SU-DHL-6 (cell line): ENCODE measurements at regions not wholly inside any gene's neighbourhood (a gene's known extent, or its start where the extent isn't known, plus 50 kb on each side); places are given as distances from the start of the nearest gene placed in this dataset.

Experiments
- H2AFZ ChIP-seq: fragments of 200-600 bp; sonication (generic); 2 replicates; pipeline ENCODE4 v1.6.1; 2014; ENCODE audit warnings: low read depth, mild to moderate bottlenecking, moderate library complexity, mixed read lengths, antibody characterized with exemption, low read length; ENCODE audit not compliant: severe bottlenecking
- H3F3A ChIP-seq: fragments of 200-600 bp; shearing (Covaris generic); 2 replicates; pipeline ENCODE4 v1.6.0; 2016; ENCODE audit warnings: antibody characterized with exemption, mild to moderate bottlenecking; ENCODE audit not compliant: insufficient read depth
- H3K27ac ChIP-seq: fragments of 200-600 bp; sonication (generic); 2 replicates; pipeline ENCODE4 v1.5.1; 2016; ENCODE audit warnings: low read depth, mild to moderate bottlenecking, low read length, moderate library complexity, mixed read lengths
- H3K27me3 ChIP-seq: fragments of 200-600 bp; sonication (generic), shearing (Covaris generic); 2 replicates; pipeline ENCODE4 v1.6.0; 2014; ENCODE audit warnings: mild to moderate bottlenecking, low read length
- H3K36me3 ChIP-seq: fragments of 200-600 bp; sonication (generic); 2 replicates; pipeline ENCODE4 v1.6.1; 2014; ENCODE audit warnings: mild to moderate bottlenecking, low read length, mixed read lengths
- H3K4me2 ChIP-seq: fragments of 300-600, 200-600 bp; shearing (Covaris generic), sonication (generic); 2 replicates; pipeline ENCODE4 v1.6.0; 2014; ENCODE audit warnings: low read length, low read depth, mild to moderate bottlenecking; ENCODE audit not compliant: poor library complexity, severe bottlenecking
- H3K4me3 ChIP-seq: fragments of 200-600 bp; sonication (generic); 2 replicates; pipeline ENCODE4 v1.5.1; 2014; ENCODE audit warnings: antibody characterized with exemption, low read length, mild to moderate bottlenecking, mixed read lengths; ENCODE audit not compliant: insufficient read depth, poor library complexity, severe bottlenecking
- H3K79me2 ChIP-seq: fragments of 200-600 bp; sonication (generic); 2 replicates; pipeline ENCODE4 v1.6.1; 2014; ENCODE audit warnings: mild to moderate bottlenecking, low read length, moderate library complexity; ENCODE audit not compliant: insufficient read depth
- H3K9ac ChIP-seq: fragments of 200-600 bp; sonication (generic); 2 replicates; pipeline ENCODE4 v1.7.0; 2014; ENCODE audit warnings: mild to moderate bottlenecking, low read length
- H3K9me2 ChIP-seq: fragments of 200-600 bp; sonication (generic); replicated peaks from 2 replicates; pipeline ENCODE4 v1.6.1; 2014; ENCODE audit warnings: low read length; ENCODE audit not compliant: insufficient read depth
- H3K9me3 ChIP-seq: fragments of 200-600 bp; sonication (generic); 2 replicates; pipeline ENCODE4 v1.6.1; 2014; ENCODE audit warnings: low read length, mixed read lengths; ENCODE audit not compliant: insufficient read depth
- H4K20me1 ChIP-seq: fragments of 200-600 bp; sonication (generic); 2 replicates; pipeline ENCODE4 v1.6.1; 2014; ENCODE audit warnings: low read depth, mild to moderate bottlenecking, antibody characterized with exemption, low read length, moderate library complexity, mixed read lengths
- EZH2phosphoT487 ChIP-seq: fragments of 200-600 bp; sonication (generic), shearing (Covaris generic); conservative IDR thresholded peaks from 2 replicates; pipeline ENCODE4 v1.6.1; 2018; ENCODE audit warnings: mild to moderate bottlenecking, antibody characterized with exemption, low read length, moderate library complexity, mixed read lengths
- TF ChIP-seq, protein P1 (sequence below): fragments of 200-600 bp; sonication (generic); IDR thresholded peaks from one replicate; pipeline ENCODE4 v1.5.1; 2017; ENCODE audit warnings: antibody characterized with exemption, mild to moderate bottlenecking, low read length, moderate library complexity; ENCODE audit not compliant: insufficient read depth, poor library complexity, severe bottlenecking

DNA sequence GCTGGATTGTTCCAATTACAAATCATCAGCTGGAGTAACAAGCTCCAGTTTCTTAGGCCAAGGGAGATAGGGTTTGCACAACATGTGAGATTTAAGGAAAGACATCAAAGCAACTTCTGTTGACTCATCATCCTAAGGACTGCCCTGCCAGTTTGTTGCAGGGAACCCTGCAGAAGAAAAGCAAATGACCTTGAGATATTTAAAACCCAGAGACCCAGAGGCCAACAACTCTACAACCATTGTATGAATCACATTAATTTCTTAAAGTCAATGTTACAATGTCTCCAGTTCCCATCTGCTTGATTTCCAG lies 491.8 kb upstream of the ACVR2A start:
- Histone ChIP-seq H3K36me3 (no peaks in the 10 kb centered on the region), H3F3A (no peaks in the 10 kb centered on the region), H3K79me2 (no peaks in the 10 kb centered on the region), H3K9me2 (no peaks in the 10 kb centered on the region), H3K27me3 (no peaks in the 10 kb centered on the region), H3K4me2 (no peak overlapping the region), H3K9ac (no peak overlapping the region), H2AFZ (no peak overlapping the region), H3K4me3 (no peak overlapping the region), H3K27ac (no peak overlapping the region), H3K9me3 (no peaks in the 10 kb centered on the region), H4K20me1 (no peaks in the 10 kb centered on the region)
- TF ChIP-seq, protein P1, sequence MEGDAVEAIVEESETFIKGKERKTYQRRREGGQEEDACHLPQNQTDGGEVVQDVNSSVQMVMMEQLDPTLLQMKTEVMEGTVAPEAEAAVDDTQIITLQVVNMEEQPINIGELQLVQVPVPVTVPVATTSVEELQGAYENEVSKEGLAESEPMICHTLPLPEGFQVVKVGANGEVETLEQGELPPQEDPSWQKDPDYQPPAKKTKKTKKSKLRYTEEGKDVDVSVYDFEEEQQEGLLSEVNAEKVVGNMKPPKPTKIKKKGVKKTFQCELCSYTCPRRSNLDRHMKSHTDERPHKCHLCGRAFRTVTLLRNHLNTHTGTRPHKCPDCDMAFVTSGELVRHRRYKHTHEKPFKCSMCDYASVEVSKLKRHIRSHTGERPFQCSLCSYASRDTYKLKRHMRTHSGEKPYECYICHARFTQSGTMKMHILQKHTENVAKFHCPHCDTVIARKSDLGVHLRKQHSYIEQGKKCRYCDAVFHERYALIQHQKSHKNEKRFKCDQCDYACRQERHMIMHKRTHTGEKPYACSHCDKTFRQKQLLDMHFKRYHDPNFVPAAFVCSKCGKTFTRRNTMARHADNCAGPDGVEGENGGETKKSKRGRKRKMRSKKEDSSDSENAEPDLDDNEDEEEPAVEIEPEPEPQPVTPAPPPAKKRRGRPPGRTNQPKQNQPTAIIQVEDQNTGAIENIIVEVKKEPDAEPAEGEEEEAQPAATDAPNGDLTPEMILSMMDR: no peak
- TF ChIP-seq EZH2phosphoT487: no peak

DNA sequence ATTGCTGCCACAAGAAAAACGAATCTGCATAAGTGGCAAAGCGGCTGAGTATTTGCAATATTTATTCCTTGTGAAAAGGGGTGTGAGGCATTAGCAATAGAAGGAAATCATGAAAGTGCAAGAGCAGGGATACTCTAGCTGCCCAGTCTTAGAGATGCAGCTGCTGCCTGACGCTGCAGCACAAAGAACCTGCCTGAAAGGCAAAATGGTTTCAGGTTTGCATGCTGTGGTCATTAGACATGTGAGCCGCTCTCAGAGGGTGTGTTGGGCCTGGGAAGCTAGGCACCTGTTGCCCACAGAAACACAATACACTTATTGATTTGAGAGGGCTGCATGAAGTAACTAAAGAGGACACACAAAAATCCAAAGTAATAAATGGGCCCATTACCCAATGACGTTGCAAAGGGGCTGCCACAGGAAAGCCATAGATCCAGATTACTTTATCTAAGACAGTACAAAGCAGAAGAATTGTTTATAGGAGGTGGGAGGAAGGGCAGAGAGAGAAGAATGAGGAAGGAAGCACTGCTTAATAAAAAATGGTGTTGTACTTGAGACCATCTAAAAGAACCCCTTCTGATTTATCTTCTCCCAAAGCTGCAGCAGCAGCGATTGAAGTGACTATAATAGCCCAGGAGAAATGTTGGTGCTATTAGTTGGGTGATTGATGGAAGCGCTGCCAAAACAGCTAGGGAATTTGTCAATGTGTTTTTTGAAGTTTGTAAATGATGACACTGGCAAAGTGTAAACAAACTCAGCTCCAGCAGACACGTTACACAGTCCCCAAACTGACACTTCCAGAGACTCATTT lies 492.4 kb upstream of the ACVR2A start:
- Histone ChIP-seq H3K4me2 (no peak overlapping the region), H3K27me3 (no peaks in the 10 kb centered on the region), H3K9ac (no peak overlapping the region), H3K79me2 (no peaks in the 10 kb centered on the region), H3K9me2 (no peaks in the 10 kb centered on the region), H3K9me3 (no peaks in the 10 kb centered on the region), H3K4me3 (no peak overlapping the region), H3K27ac (no peak overlapping the region), H2AFZ (no peak overlapping the region), H3F3A (no peaks in the 10 kb centered on the region), H3K36me3 (no peaks in the 10 kb centered on the region), H4K20me1 (no peaks in the 10 kb centered on the region)
- TF ChIP-seq, protein P1: no peak
- TF ChIP-seq EZH2phosphoT487: no peak

DNA sequence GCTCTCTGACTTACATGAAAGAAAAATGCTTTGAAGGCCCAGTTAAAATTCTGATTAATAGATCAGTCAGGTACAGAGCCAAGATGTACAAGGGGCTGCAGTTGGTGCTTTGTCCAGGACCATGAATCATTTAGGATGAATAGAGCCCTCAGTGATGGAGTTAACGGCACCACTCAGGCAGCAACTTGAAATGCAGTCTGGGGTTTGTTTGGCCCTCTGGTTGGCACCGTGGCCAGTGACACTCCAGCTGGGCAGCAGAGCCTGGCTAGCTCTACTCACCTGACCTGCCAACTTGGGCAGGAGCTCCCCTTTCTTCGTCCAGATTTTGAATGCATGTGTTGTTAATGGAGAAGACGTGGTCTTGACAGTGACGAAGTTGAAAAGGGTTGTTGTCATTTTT lies 493.0 kb upstream of the ACVR2A start:
- Histone ChIP-seq H3F3A (no peaks in the 10 kb centered on the region), H3K4me3 (no peak overlapping the region), H3K9ac (no peak overlapping the region), H3K27ac (no peak overlapping the region), H3K9me2 (no peaks in the 10 kb centered on the region), H3K9me3 (no peaks in the 10 kb centered on the region), H3K36me3 (no peaks in the 10 kb centered on the region), H3K4me2 (no peak overlapping the region), H3K79me2 (no peaks in the 10 kb centered on the region), H3K27me3 (no peaks in the 10 kb centered on the region), H2AFZ (no peak overlapping the region), H4K20me1 (no peaks in the 10 kb centered on the region)
- no peak for TF ChIP-seq EZH2phosphoT487
- TF ChIP-seq, protein P1: no peak
